Inflammatory macrophage treated with lipopolysaccharide for 1 hour (primary cell): ENCODE measurements at regions not wholly inside any gene's neighbourhood (a gene's known extent, or its start where the extent isn't known, plus 50 kb on each side); places are given as distances from the start of the nearest gene placed in this dataset.
"Not testable (repeated sequence)": the region's sequence is repeated elsewhere in the genome, so short reads cannot be mapped to it uniquely, and the experiment has no call there.

Source experiments
- DNase-seq, 2 donors: peaks; one replicate each; pipeline ENCODE4 v3.0.0-alpha.2; 2020 to 2022

DNA sequence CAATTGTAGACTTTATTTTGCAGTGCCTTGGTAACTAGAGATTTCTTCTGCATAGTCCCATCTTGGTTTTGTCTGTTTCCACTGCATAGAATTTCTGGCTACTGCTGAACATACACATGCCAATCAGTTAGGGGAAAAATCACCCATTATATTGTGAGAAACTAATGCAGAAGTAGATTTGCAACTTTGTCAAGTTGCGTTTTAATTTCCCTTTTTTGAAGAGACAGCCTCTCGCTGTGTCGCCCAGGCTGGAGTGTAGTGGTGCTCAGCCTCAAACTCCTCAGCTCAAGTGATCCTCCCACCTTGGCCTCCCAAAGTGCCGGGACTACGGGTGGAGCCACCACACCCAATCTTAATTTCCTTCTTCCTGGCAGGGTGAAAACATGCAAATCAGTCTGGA, 83.1 kb upstream of the WSB1 start:
- DNase-seq = not testable (repeated sequence)

DNA sequence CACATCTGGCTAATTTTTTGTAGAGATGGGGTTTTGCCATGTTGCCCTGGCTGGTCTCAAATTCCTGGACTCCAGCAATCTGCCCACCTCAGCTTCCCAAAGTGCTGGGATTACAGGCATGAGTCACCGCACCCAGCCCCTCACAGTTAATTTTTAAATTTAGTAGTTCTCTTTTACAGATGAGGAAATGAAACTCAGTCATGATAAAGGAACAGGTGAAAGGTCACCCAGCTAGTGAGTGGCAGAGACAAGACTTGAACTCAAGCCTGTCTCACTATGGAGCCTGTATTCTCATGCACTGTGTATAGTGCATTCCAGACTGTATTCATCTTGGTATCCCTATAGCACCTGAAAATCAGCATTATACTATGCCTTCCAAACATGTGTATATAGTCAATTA, 77.1 kb upstream of the WSB1 start:
- DNase-seq = peak; percentile 61 to 82

DNA sequence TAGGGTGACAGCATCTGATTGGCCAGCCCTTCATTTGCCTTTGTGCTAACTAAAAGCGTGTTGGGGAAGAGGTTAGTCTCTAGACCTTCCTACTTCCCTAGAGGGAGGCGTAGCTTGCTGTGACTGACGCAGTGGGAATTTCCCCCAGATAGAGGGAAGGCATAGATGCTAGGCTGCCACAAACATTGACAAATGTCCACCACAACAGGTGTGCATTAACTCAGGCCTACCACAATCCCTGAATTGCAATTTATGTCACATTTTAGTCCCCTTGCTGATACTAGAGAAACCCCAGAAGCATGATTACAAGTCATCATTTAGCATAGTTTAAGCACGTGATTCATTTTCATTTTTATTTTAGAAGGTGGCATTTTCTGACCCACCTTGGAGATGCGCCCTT, 76.3 kb upstream of the WSB1 start:
- peak; percentile 84 for DNase-seq

DNA sequence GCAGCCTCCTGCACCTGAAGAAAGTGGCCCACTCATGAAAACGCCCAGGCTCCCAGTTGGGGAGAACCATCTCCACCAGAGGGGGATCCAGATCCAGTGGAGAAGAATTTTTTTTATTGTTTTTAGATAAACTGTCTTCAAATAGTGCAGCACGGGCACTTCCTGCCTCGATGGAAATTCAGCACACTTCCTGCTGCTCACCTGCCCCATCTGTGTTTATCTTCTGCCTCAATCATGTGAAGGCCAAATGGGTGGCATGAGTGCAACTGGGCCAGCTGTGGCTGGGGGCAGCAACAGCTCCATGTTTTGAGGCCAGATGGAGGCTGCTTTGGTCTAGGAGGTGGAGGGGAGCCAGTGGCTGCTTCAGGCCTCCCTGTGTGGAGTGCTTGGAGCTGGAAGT, 75.9 kb upstream of the WSB1 start:
- DNase-seq = no peak

DNA sequence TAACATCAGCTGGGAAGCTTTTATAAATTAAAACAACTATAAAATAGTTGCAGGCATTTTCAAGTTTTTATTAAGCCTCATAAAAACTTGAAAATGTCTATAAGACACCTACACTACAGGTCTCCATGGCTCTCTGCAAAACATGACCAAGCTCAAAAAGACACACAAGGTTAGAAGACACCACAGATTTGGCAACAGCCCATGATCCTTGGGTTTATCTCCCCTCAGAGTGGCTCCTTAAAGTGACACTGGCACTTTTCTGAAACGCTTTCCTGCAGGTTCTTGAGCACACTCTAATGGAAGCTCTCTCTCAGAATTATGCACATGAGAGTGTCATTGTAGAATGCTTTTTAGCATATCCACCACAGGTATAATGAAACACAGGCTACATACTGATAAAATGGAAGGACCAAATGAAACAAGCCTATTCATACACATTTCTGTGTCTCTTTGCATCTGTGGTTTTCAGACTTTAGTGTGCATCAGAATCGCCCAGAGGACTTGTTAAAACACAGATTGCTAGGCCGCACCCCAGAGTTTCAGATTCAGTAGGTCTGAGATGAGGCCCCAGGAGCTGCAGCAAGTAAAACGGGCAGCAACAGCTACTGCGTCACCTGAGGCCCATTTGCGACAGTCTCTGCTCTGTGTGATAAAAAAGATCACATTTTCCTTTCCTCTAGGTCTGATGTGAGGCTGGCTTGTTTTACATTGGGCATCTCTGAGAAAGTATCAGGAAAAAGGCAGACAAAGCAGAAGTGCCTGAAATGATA, 75.0 kb upstream of the WSB1 start:
- no peak for DNase-seq

DNA sequence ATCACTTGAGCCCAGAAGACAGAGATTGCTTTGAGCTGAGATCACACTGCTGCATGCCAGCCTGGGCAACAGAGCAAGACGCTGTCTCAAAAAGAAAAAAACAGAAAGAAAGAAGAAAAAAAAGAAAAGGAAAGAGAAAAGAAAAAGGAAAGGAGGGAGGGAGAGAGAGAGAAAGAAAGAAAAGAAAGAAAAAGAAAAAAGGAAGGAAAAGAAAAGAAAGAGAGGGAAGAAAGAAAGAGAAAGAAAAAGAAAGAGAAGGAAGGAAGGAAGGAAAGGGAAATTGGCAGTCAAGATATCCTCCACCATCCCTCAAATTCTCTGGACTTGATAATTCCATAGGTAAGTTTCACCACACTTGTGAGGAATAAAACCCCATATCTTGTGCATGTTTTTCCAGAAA, 71.4 kb upstream of the WSB1 start:
- DNase-seq = no peak

DNA sequence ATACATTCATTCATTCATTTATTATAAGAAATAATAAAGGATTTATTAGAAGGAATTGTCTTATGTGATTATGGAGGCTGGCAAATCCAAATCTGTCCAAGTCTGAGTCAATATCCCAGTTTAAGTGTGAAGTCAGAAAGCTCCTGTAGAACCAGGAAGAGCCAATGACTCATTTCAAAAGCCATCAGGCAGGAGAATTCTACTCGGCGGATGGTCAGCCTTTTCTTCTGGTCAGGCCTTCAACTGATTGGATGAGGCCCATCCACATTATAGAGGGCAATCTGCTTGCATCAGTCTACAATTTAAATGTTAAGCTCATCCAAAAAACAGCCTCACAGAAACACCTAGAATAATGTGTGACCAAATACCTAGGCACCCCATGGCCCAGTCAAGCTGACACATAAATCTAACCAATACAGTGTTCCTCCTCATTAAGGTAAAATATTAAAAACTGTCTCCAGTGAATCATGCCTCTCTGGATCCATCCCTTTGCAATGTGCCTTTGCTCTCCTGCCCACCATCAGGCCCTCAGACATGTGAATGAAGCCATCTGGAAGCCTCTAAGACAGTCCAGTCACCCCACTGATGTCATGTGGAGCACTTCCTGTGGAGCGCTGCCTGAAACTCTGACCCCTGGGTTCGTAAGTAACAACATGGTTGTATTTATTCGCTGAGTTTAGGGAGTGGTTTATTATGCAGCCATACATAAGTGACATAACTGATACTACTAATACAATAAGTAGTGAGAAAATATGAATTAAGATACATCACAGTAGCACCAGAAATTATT, 69.2 kb upstream of the WSB1 start:
- peak in 1 of 2 donors; percentile 36 for DNase-seq

DNA sequence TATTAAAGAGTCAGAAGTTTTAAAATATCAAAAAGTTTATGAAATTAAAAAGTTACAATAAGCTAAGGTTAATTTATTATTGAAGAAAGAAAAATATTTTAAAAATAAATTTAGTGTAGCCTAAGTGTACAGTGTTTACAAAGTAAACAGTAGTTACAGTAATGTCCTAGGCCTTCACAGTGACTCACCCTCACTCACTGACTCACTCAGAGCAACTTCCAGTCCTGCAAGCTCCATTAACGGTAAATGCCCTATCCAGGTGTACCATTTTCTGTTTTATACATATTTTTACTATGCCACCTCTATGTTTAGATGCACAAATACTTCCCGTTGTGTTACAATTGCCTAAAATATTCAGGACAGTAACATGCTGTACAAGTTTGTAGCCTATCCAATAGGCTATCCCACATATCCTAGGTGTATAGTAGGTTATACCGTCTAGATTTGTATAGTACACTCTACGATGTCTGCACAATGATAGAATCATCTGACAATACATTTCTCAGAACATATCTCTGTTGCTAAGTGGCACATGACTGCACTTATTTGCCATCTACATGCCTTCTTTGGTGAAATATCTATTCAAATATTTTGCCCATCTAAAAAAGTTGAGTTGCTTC, 67.2 kb upstream of the WSB1 start:
- DNase-seq = peak in 1 of 2 donors; percentile 21

DNA sequence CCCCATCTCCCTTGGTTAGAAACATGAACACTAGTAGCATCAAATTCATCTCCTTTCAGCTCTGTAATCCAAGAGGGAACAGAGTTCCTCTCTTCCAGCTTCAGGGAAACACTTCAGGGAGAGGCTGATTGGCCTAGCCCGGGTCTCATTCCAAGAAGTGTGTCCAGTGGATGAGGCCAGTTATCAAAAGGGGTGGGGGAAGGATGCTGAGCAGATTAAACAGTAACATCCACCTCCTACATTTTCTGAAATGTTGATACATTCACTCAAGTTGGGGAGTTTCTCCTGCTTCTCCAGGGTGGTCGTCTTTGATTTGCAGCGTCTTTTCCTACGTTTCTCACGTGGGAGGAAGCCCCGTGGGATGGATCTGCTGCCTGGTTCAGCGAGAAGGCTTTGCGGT, 62.9 kb upstream of the WSB1 start:
- no peak for DNase-seq

DNA sequence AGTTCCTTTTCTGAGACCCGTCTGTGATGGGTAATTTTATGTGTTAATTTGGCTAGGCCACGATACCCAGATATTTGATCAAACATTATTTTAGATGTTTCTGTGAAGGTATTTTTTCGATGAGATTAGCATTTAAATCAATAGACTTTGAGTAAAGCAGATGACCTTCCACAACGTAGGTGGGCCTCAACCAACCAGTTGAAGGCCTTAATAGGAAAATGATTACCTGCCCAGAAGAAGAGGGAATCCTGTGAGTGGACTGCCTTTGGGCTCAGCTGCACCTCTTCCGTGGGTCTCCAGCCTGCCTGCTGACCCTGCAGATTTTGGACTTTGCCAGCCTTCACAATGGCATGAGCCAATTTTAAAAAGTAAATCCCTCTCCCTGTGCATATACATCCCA, 61.6 kb upstream of the WSB1 start:
- no peak for DNase-seq

DNA sequence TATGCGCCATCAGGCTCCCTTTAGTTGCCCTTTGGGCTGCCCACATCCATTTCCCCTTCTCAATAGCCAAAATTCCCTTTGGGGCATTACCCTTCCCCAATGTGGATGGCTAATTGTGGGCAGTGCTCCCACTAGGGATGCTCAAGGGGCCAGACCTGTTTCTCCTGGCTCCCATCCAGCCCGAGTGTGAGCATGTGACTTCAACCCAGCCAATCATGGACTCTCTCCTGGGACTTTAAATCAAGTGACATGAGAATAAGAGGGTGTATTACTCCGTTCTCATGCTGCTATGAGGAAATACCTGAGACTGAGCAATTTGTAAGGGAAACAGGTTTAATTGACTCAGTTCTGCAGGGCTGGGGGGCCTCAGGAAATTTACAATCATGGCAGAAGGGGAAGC, 60.9 kb upstream of the WSB1 start:
- no peak for DNase-seq

DNA sequence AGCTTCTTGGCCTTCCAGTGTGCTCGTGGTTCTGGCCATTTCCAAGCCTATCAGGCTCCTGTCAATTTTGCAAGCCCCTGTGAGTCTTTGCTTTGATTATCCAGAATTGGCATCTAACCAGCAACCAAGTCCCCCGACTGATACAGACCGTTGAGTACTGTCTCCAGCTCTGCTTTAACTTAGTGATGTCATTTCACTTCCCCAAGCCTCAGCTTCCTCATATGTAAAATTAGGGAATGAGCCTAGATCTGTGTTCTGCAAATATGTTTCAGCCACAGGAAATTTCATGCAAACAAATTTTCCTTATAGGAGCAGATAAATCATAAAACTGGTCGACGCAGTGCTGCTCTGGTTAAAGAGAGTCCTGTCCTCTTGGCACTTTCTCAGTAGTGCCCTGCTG, 60.1 kb upstream of the WSB1 start:
- peak; percentile 63 to 68 for DNase-seq

DNA sequence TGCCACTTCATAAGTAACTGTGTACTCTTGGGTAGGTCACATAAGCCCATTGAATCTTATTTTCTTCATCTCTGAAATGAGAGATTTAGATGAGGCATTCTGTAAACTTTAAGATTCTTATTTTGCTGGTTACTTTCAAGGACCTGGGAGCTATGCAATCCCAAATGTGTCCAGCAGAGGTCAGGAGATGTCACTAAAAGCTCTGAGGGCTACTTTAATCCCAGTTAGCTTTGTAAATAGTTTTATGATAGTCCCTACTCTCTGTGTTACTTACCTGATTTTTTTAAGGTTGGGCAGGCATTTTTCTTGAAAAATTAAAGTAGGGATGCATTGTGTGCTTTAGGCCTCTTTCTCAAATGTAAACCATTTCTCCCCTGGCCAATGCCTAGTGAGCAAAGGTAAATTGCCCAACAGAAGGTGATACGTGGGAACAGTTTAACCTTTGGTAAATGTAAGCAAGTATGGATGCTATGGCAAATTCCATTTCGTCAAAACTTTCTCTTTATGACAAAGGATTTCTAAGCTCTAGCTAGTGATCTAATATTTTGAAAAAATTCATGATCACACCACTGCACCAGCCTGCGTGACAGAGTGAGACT, 57.1 kb upstream of the WSB1 start:
- peak; percentile 62 to 99 for DNase-seq

DNA sequence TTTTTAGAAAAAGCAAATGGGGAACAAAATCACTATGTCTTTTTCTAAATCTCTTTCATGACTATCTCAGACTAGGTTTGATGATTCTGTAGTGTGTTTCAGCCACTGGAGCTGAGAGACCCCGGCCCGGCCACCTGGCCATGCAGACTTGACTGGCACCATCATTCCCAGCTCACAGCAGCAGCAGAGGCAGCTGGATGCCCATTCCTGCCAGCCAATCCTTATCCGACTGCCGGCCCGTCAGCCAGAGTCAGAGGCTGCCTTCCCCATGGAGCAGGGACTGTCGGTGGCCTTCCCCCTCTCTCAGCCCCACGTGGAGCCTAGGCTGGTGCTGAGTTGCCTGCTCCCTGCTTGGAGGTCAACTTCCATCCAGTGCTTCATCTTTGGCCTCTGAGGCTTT, 56.0 kb upstream of the WSB1 start:
- no peak for DNase-seq

DNA sequence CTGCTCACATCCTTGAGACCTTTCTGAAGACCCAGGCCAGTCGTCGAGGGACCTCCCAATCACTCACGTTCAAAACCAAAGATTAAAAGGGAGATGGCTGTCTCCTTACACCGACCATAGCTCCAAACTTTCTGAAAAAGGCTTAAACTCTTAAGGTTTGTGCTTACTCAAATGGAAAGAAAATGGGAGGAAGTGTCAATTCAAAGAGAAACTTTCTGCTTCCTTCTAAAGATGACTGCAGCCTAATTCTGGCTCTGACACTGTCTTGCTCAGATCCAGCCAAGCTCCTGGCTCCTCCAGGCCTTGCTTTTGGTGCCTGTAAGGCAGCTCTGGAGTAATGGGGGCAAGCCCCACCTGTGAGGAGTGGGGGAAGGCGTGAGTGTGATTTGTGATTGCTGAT, 54.9 kb upstream of the WSB1 start:
- DNase-seq = peak; percentile 52 to 65

DNA sequence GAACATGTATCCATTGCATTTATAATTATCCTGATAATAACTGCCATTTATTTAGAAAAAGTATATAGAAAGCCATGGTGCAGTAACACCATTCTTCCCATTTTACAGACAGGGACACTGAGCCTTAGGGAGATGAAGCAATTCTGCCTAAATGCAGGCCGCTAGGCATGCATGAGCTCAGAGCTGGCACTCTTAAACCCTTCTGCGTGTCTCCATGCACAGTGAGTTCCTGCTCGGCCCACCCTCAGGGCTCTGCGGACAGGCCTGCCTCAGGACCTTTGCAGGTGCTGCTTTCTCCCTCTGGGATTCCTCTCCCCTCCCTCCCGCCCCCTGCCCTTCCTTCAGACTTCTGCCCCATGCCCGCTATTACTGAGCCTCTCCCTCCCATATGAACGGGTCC, 54.3 kb upstream of the WSB1 start:
- DNase-seq = no peak

DNA sequence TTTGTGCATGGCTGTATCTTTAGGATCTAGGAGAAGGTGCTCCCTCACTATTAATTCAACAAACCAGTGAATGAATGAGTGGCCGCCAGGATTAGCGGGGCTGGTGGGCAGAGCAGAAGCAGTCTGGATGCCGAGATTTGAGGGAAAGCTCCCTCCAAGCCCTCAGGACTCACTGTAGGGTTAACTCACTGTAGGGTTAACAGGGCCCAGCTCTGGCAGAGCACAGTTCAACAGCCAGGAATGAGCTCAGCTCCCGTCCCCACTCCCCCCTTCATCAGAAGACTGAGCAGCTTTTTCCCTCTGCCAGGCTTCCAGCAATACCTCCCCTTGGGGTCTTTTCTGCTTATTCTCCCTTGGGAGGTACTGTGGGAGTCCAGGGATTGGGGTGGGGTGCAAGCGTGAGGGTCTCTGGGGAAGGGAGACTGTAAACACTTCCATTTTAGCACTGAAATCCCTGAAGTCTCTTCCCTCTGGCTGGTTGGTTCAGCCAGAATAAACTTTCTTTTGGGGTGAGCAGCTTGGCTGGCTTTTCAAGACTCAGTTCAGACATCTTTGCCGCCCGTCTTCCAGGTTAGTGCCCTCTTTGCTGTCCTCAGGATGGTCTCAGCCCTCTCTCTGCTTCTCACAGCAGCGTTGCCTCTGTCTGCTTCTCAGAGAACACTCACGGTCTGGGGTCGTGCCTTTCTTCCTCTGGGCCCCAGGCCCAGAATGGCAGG, 53.7 kb upstream of the WSB1 start:
- DNase-seq = no peak

DNA sequence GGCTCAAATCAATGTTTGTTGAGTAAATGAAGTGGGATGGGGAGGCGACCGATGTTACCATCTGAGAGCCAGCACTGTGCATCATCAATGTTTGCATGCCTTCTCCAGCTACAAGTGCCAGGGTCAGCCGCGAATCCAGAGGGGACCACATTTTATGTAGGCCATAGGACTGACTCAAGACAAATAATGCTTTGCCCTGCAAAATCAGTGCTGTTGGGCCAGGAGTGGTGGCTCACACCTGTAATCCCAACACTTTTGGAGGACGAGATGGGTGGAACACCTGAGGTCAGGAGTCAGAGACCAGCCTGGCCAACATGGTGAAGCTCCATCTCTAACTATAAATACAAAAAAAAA, 53.1 kb upstream of the WSB1 start:
- DNase-seq = no peak

DNA sequence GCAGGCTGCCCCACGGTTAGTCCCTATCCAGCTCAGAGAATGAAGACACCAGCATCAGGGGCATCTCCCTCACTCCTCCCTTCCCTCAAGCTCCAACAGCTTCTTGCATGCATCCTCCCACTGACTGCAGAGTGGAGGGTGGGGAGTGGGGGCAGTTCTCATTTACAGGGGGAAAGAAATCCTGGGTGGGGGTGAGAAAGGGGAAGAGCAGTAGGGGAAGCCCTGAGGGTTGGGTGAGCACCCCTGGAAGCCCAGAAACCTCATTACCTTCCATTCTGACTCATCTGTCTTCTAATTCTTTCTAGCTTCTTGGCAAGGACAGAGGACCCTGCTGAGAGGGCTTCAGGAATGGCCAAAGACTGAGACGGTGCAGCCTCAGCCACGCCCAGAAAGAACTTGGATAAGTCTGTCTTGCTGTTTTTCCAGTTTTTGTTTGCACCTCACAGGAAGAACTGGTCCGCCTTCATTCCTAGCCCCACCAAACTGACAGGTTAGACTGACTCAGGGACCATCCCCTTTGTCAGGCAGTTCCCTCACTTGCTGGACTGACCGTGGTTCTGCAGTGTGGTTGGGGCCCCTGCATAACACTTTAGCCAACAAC, 52.5 kb upstream of the WSB1 start:
- peak; percentile 40 to 85 for DNase-seq

DNA sequence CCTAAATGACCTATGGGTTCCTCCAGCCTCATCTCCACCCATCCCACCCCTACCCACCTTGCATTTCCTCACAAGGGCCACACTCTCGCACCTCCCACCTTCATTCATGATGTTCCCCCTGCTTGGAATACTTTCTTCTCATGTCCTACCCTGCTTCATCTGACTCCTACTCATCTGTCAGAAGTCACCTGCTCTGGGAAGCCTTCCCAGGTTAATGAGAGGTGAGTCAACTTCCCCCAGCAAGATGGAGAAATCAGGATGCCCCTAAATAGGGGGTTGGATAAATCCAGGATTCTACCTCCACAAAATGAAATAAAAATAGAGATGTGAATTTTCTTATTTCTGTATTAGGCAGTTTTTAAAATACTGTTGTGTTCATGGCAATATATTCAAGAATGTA, 51.0 kb upstream of the WSB1 start:
- no peak for DNase-seq

DNA sequence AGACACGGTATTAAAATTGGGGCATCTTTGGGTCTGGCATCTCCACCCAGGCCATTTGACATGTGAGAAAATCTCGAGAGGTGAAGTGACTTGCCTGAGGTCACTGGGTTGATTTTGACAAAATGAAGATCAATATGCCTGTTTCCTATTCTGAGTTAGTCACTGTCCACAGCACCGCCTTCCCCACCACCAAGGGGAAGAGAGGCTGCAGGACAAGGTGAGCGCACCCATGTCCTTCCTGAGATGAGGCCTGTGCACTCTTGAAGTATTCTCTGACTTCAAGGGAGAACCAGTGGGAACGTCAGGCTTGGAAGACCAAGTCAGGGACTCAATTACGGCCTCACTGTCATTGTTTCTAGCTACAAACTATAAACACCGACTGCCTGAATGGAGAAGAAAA, 49.9 kb upstream of the WSB1 start:
- DNase-seq = no peak
